ENCODE measurements at regions not wholly inside any gene's neighbourhood (a gene's known extent, or its start where the extent isn't known, plus 50 kb on each side); places are given as distances from the start of the nearest gene placed in this dataset.
"Not testable (repeated sequence)": the region's sequence is repeated elsewhere in the genome, so short reads cannot be mapped to it uniquely, and the experiment has no call there.

DNA sequence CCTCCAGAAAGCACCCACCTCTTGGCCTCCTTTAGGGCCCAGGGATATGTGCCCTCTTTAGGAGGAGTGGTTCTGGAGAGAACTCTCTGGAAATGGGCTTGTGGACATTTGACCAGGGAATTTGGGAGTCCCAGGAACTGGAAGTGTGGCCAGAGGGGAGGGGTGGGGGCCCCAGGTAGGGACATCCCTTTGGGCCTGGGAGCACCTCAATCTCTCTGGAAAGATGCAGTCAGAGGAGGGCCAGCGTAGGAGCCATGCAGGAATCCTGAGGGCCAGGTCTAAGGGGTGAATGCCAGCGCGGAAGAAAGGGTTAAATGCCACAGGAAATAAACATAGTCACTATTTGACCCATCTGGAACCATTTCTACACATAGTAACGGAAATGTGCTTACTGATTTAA is 50.3 kb upstream of the ITGA11 start:
- DNase-seq, result no peak

DNA sequence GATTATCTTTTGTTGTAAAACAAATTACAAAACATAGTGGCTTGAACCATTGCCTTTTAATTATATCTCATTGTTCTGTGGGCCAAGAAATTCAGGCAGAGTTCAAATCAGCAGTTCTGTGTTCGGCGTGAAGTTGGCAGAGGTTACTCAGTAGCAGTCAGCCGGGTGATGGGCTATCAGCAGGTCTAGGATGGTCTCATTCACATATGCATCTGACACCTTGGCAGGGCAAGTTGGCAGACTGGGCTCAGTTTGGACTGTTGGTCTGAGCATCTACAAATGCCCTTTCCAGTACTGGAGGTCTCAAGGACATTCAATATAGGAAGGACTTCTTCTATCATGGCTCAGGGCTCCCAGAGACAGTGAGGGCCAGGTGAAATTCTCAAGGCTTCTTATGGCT is 51.2 kb upstream of the ITGA11 start:
- DNase-seq, result no peak

DNA sequence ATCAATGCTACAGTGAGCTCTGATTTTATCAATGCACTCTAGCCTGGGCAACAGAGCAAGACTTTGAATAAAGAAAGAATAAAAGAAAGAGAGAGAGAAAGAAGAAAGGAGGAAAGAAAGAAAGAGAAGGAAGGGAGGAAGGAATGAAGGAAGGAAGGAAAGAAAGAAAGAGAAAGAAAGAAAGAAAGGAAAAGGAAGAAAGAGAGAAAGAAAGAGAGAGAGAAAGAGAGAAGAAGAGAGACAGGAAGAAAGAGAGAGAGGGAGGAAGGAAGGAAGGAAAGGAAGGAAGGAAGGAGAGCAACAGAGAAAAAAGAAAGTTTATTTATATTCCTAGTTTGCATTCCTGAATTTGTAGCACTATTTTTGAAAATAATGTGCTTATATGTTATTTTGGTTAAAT is 52.3 kb upstream of the ITGA11 start:
- DNase-seq, result no peak

DNA sequence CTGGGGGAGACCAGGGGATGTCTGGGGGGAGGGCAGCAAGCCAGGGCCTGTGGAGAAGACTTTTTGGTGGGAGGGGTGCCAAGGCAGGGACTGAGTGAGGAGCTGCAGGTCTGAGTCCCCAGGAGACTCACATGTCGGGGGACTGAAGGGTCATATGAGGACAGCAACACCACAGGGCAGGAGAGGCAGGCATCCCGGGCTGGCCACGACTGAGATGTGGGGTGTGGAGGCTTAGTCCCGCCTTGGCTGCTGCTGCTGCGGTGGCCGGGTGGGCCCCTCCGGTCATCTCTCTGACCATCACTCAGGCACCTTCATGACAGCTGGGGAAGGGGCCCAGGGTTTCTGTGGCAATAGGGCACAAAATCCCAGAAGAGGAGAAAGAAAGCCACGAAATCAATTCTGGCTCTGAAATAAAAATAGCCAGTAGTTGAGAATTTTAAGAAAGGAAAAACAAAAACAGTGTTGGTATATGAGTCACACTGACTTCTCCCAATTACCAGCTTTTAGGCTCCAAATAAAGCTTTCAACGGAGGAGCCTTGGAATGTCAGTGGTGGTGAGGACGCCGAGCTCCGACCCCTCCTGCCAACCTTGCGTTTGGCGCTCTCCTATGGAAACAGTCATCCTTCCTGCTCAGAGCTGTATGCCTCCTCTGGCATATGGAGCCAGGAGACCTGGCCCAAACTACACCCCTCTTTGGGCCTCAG is 52.9 kb upstream of the ITGA11 start:
- DNase-seq, result no peak

DNA sequence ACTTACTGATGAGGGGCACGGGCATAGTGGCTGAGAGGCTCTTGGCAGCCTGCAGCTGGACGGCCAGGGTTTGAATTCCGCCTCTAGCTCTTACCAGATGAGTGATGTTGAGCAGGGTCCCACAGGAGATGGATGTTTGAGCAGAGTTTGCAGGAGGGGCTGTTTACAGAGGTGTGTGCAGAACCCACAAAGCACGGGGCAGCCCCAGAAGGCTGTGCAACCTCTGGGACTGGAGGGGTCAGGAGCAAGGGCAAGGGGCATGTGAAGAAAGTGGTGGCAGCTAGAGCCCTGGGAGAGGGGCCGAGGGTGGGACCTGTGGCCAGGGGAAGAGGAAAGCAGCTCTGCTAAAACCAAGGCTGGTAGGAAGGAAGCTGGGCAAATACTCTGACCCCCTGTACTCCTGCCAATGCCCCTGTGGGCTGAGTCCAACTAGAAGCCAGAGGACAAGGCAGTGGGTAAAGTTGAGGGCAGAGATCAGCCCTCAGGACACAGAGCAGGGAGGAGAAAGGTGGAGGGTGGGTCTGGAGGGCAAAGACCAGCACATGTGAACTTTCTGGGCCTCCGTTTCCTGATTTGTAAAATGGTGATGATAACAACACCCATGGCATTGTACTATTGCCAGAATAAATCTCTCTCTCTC is 53.9 kb upstream of the ITGA11 start:
- DNase-seq, result no peak

DNA sequence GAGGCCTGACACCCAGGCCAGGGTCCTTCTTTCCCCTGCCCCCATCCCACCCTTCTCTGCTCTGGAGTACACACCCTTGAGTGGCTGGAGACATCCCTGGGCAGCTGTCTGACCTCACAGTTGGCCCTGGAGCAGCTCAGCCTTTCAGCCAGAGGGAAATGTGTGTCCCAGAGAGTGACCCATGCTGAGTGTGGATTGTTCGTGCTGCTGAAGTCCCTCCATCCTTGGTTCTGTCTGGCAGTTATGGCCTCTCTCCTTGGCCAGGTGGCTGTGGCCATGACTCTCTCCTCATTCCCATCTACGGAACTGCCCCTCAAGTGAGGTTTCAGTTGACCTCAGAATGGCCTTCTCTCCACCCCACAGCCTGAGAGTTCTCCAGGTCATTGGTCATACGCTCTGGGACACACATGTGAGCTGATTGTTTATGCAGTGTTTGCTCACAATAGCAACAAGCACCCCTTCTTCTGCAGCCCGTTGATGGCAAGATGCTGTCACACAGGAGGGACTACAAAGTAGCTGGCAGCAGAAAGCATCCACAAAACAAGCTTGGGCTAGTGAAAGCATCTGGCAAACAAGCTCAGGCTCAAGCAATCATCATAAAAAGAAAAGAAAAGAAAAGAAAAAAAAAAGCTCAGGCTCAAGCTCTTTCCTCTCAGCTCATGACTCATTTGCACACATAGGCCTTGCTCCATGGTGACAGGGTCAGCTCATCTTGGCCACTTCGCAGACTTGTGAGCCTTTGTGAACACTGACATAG is 55.3 kb upstream of the ITGA11 start:
- no peak for DNase-seq

DNA sequence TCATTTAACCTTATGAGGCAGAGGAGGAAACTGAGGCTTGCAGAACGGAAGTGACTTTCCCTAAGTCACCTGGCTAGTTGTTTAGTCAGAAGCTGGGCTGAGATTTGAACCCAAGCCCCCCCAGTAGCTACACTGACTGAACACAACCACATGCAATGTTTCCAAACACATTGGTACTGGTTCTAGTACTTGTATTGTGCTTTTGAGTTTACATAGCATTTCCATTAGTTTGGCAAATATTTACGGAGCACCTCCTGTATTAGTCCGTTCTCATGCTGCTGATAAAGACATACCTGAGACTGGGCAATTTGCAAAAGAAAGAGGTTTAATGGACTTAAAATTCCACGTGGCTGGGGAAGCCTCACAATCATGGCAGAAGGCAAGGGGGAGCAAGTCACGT is 56.3 kb upstream of the ITGA11 start:
- no peak for DNase-seq

DNA sequence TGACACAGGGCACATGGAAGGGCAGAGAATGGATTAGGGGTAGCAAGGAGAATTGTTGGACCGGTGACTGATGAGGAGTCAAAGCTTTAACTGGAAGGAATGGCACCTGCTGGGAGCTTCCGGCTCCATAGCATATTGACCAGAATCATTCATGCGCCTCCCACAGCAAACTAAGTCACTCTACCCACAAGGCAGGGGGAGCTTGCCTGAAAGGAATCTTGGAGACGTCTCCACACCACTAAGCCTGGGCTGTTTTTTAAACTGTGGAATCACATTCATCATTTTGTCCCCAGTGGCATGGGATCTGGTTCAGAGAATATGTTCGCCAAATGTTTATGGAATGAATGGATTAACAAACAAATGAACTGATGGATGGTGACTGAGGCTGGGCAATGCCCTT is 57.0 kb upstream of the ITGA11 start:
- DNase-seq, result no peak

DNA sequence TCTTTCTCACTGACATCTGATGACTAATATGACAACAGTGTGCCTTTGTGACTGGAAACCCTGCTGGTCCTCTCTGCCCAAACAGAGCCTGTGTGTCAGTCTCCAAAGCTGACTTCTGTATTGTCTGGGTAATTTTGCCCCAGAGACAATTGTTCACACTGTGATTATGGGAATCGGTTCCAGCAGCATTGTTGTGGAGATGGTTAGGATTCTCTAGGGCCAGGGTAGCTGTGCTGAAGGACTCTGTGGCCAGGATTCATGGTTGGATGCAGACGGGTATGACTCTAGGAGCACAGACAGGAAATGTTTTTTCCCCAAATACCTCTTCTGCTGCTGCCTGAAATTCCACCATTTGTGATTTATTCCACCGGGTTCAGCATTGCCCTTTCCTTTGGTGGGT is 57.5 kb upstream of the ITGA11 start:
- no peak for DNase-seq

DNA sequence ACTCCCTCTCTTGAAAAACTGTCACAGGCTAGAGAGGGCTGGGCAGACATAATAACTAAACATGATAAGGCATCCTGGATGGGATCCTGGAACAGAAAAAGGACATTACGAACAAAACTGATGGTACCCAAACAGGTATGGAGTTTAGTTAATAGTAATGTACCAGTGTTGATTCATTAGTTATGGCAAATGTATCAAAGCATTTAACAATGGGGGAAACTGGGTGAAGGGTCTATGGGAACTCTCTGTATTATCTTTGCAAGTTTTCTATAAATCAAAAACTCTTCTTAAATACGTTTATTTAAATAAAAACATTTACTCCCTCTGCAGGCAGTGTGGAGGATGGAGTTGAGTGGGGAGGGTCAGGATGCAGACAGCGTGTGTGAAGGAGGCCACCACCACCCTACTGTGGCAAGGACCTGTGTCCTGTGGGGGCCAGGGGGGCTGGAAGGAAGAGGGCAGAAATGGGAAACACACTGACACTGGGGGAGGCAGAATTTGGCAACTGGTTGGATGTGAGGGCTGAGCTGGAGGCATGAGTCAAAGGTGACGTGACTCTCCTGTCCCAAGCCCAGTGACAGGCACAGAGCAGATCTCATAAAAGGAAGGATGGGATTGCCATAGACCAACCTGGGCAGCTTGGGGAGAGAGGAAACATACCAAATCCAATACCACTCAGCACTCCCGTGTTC is 59.6 kb upstream of the ITGA11 start:
- DNase-seq, result no peak

DNA sequence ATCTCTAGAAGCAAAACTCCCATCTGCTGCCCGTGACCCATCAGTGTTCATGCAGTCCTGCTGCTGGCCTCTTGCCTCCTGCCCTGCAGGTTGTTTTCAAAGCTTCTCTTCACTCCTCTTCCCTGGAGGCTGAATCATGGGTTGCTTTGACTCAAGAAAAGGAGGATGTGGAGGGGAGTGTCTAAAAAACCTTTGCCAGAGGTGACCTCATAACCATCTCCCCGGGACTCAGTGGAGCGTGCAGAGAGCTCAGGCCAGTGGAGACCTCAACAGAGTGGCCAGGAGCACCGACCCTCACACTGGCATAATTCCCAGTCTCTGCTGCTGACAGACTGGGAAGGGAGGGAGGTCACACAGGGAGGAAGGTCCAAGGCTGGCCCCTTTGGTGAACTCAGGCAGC is 60.9 kb upstream of the ITGA11 start:
- no peak for DNase-seq

DNA sequence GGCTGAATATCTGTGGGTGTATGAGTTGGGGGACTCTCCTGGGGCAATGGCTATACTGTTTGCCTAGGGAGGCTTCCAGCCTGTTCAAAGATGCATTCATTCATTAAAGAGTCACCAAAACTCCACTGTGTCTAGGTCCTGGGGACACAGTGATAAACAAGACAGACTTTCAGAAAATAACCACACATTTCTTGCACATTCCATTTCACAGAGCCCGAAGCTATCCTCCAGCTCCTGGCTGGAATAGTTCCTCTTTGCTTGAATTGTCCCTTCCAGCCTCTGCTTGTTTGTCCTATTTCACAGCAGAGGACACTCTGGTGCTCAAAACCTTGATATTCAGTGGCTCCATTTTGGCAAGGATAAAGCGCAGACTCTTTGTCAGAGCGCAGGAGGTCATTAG is 61.7 kb upstream of the ITGA11 start:
- DNase-seq, result no peak

DNA sequence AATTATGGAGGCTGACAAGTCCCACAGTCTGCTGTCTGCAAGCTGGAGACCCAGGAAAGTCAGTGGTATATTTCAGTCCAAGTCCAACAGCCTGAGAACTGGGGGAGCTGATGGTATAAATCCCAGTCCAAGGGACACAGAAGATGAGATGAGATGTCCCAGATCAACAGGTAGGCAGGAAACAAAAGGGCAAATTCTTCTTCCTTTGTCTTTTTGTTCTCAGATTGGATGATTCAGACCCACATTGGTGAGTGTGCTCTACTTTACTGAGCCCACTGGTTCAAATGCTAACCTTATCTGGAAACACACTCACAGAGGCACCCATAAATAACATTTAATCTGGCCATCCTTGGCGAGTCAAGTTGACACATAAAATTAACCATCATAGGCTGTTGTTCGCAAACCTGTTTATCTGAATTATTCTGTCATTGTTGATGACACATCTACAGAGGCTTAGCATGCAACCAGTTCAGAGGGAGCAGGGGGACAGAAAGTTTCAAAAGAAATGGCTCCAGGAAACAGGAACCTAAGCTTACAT is 62.7 kb upstream of the ITGA11 start:
- DNase-seq, result no peak

DNA sequence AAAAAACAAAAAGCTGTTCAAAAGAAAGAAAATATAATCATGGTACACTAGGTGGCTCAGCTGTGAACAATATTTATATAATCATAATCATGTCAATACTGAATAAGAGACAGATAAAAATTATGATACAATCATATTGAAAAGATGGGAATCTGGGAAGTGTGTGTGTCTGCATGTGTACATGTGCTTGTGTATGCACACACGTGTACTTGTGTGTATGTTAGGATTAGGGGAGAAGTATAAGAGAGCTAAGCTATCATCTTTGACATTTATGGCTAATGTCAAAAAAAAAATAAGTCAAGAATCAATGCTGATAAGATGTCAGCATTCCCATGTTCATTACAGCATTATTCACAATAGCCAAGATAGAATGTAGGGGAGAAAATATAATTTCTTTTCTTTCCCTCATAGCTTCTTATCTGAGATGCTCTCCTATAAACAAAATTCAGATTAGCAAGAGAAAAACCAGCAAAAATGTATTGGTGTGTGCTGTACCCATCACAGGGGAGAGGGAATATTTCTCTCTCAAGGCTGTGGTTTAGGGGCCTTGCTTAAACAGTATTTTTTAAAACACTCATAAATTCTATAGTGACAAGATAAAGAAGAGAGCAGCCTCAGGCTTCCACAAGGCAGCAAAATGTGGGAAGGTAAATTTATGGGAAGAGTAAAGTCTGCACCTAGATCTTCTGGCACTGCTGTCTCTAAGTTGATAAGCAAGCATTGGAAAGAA is 63.4 kb upstream of the ITGA11 start:
- DNase-seq, result no peak

DNA sequence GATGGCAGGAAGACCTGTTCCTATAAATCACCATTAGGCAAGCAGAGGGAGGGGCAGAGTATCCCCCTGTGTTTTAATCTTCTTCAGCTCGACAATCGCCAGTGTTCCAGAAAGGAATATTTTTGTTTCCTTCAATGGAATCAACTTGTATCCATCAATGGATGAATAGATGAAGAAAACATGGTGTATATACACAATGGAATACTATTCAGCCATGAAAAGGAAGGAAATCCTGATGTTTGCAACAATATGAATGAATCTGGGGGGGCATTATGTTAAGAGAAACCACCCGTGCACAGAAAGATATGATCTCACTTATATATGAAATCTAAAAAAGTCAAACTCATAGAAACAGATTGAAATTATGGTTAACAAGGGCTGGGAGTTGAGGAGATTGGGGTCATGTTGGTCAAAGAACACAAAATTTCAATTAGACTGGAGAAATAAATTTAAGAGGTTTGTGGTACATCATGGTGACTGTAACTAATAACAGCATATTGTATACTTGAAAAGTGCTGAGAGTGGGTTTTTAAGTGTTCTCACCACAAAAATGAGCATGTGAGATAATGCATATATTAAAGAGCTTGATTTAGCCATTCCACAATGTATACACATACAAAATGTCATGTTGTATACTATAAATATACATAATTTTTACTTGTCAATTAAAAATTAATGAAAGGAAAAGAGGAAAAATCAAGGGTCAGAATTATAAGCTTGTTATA is 64.2 kb upstream of the ITGA11 start:
- DNase-seq, result no peak

DNA sequence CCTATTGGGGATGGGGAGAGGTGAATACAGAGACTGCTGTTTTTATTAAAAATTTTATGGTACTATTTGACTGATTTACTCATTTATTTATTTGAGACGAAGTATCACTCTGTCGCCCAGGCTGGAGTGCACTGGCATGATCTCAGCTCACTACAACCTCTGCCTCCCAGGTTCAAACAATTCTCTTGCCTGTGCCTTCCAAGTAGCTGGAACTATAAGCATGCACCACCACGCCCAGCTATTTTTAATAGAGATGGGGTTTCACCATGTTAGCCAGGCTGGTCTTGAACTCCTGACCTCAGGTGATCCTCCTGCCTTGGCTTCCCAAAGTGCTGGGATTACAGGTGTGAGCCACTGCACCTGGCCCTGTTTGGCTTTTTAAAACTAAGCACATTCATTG is 64.8 kb upstream of the ITGA11 start:
- not testable (repeated sequence) for DNase-seq

DNA sequence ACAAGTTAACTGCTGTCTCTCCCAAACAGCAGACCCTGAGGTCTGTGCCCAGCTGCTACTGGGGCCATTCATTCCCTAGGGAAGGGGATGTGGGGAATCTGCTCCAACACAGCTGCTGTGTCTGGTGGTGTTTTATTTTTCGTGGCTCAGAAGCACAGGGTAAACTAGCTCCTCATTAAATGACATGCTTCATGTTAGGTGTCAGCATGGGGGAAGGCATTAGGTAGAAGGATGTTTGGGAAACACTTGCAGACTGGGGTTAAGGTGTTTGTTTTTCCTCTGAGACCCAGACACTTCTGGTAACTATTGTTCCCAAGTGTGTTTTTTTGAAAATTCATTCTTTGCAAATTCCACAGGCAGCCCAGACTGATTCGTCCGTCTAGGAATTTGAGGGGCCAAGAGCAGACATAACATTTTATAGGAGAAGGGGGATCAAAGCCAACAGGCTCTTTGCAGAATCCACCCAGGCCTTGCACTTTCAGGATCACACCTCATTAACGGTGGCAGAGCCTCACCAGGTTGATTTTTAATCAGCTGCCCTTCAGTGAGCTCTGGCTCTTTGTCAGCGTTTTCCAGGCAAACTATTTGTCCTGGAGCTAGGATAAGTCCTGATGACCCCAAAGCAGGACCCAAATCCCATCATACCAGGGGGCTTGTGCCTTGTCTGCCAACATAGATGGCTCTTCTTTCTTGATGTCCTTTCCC is 65.4 kb upstream of the ITGA11 start:
- no peak for DNase-seq

DNA sequence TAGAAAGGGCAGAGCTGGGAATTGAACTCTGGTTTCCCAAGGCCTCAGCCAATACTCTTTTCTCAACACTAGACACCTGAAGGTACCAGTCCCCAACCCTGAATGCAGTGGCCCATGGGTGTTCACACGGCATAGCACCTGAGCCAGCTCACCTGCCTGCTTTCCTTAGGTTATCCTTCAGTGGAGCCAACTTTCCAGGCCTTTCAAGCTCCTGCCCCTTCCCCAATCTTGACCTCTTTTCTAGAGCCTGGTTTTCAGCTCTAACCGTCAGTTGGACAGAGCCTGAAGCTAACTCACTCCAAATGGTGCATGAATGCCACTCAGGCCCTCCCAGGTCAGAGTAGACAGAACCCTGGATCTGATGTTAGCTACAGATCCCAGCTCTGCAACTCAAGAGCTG is 66.1 kb upstream of the ITGA11 start:
- no peak for DNase-seq

DNA sequence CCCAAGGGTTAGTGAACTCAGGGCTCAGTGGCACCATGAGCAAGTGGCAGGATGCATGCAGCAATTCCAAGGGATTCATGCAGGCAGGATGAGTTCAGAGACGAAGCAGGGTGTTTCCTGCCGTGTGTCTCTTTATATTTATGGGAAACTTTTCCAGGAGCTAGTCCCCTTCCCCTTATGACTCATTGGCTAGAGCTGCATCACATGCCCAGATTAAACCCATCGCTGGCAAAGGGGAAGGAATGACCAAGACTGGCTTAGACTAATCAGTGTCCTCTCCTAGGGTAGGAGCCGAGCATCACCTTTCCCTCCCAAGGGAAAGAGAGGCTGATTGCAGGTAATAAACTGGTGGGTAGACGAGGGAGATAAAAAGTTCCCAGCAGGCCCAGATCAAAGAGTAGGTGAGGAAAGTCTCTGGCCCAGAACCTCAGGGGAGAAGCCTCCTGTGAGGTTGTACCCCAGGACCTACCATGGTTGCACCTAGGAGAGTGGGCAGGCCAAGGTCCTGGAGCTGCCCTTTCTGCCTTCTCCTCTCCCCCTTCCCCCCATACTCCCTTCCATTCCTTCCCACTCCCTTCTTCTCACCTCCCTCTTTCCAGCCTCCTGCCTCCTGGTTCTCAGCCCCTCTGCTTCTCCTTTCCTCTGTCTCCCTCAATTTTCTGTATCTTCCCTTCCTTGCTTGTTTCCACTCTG is 67.8 kb upstream of the ITGA11 start:
- DNase-seq, result no peak

DNA sequence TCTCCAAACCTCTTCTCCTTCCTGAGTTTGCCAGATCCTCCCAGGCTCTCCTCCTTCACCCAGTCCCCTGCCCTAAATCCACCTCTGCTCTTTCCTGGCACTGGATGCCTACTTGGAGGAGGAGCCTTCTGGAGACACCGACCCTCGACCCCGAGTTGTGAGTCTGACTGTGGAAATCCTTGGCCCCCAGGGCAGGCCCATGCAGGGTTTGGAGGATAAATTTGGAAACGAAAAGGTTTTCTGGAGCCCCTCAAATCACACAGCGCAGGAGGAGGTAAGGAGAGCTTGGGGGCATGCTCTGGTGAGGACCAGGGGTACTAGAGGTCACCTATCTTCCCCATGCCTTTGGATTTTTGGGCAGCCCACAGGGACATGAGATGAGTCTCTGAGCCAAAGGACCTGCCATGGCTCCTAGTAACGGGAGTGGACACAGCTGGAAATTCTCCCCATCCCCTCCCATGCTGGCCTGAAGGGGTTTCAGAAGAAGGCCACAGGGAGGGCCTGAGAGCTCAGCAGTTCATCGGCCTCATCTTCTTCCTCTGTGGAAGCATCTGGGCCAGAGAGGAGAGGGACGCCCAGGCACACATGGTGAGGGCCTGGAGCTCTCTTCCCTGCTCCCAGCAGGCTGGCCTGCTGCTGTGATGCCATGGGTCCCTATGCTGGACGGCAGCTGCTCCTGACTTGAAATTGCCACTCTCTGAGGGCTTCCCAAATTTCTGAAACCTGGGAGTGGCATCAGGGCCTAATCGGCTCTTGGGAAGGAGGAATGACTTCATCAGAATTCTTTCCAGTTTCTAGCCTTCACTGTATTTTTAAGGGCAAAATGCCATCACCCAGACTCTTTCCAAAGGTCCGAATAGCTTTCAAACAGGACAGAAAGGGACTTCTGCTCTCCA is 68.6 kb upstream of the ITGA11 start:
- DNase-seq, result no peak

All from suppressor macrophage treated with lipopolysaccharide for 1 hour (primary cell).